K562 (cell line): ENCODE measurements at regions not wholly inside any gene's neighbourhood (a gene's known extent, or its start where the extent isn't known, plus 50 kb on each side); places are given as distances from the start of the nearest gene placed in this dataset.

Experiments used
- AFF1 ChIP-seq, 2 experiments: fragments of 450-650 bp; IDR thresholded peaks; 2 replicates each; pipeline ENCODE4 v1.6.1; 2018; ENCODE audit warnings: mild to moderate bottlenecking in 2 of 2, low read depth in 1 of 2; ENCODE audit not compliant: partially characterized antibody in 2 of 2
- E2F6 ChIP-seq, 2 experiments: IDR thresholded peaks; 2 replicates each; pipeline ENCODE4 v1.6.1; 2011; ENCODE audit warnings: borderline replicate concordance in 1 of 2, control low read depth in 1 of 2, low read depth in 1 of 2, low read length in 1 of 2, mild to moderate bottlenecking in 1 of 2, mixed read lengths in 1 of 2, moderate library complexity in 1 of 2; ENCODE audit not compliant: insufficient read depth in 1 of 2, insufficient read length in 1 of 2, poor library complexity in 1 of 2, severe bottlenecking in 1 of 2; ENCODE audit errors: extremely low read depth in 1 of 2
- SMAD1 ChIP-seq: fragments of 150-350 bp; IDR thresholded peaks from 2 replicates; pipeline ENCODE4 v1.6.1; 2014; ENCODE audit warnings: low read length, low read depth; ENCODE audit not compliant: partially characterized antibody
- TF ChIP-seq, protein P1 (sequence below), 2 experiments: fragments of 450-650 bp; IDR thresholded peaks; 2 replicates each; pipeline ENCODE4 v1.6.1; 2016

GRCh38 chr3:137062250-137062649, 104.5 kb downstream of the IL20RB start (continued):
- TF ChIP-seq E2F6 (IDR thresholded peaks at IDR 0.05; ENCODE audit: borderline replicate concordance in 1 of 2, extremely low read depth in 1 of 2, insufficient read depth in 1 of 2, insufficient read length in 1 of 2, low read depth in 1 of 2, low read length in 1 of 2, poor library complexity in 1 of 2, severe bottlenecking in 1 of 2) = no peak
- TF ChIP-seq, protein P1, sequence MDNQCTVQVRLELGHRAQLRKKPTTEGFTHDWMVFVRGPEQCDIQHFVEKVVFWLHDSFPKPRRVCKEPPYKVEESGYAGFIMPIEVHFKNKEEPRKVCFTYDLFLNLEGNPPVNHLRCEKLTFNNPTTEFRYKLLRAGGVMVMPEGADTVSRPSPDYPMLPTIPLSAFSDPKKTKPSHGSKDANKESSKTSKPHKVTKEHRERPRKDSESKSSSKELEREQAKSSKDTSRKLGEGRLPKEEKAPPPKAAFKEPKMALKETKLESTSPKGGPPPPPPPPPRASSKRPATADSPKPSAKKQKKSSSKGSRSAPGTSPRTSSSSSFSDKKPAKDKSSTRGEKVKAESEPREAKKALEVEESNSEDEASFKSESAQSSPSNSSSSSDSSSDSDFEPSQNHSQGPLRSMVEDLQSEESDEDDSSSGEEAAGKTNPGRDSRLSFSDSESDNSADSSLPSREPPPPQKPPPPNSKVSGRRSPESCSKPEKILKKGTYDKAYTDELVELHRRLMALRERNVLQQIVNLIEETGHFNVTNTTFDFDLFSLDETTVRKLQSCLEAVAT (IDR thresholded peaks at IDR 0.05) = no peak
- TF ChIP-seq AFF1 (IDR thresholded peaks at IDR 0.05; ENCODE audit: low read depth in 1 of 2, partially characterized antibody in 2 of 2) = no peak
- TF ChIP-seq SMAD1 = no peak
